LNCAP (cell line): ENCODE measurements at regions not wholly inside any gene's neighbourhood (a gene's known extent, or its start where the extent isn't known, plus 50 kb on each side); places are given as distances from the start of the nearest gene placed in this dataset.

ENCODE experiments used
- TF ChIP-seq, protein P1 (sequence below): fragments of 450-650 bp; IDR thresholded peaks from 2 replicates; pipeline ENCODE4 v1.5.1; 2017; ENCODE audit warnings: mild to moderate bottlenecking

DNA sequence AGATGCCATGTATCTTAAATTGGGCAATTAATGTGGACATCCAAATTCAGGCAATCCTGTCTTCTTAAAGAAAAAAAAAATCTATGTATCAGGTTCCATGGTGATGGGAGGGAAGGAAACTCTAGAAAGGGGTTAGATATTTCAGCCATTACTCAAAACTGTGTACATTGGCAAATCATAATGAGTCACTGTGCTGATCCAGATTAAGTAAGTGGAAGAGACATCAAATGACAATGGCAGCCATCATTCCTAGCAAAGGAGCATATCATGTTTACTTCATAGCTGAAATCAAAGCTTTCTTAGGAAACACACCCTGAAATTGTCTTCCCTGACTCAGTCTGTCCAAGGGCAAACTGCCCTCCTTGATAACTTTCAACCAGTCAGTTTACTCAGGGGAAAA is 713.3 kb upstream of the GBE1 start:
- TF ChIP-seq, protein P1, sequence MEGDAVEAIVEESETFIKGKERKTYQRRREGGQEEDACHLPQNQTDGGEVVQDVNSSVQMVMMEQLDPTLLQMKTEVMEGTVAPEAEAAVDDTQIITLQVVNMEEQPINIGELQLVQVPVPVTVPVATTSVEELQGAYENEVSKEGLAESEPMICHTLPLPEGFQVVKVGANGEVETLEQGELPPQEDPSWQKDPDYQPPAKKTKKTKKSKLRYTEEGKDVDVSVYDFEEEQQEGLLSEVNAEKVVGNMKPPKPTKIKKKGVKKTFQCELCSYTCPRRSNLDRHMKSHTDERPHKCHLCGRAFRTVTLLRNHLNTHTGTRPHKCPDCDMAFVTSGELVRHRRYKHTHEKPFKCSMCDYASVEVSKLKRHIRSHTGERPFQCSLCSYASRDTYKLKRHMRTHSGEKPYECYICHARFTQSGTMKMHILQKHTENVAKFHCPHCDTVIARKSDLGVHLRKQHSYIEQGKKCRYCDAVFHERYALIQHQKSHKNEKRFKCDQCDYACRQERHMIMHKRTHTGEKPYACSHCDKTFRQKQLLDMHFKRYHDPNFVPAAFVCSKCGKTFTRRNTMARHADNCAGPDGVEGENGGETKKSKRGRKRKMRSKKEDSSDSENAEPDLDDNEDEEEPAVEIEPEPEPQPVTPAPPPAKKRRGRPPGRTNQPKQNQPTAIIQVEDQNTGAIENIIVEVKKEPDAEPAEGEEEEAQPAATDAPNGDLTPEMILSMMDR, result no peak

DNA sequence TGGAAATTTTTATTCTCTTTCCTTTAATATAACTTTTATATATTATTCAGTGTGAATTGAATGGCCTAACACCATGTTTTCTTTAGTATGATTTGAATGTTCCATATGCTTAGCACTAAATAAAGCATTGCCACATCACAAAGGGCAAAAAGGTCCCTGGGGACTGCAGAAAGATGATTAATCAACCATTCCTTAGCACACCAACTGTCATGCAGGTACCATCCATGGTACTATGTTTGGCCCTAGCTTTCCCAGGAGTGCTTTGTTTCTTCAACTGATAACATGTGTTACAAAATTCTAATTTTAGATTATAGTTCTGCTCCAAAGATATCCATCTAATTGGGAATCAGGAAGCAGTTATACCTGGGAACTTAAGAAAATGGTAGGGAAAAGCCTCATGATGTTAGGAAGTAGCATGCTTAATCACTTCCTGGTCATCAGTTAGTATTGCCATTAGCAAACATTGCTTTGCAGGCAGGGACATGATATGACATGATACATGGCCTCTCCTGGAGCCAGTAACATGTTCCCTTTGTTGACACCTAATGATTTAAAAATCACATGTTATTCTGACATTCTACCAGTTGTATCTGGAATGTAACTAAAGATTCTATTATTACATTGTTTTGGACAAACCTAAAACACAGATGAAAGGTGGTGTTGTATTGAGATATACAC is 712.6 kb upstream of the GBE1 start:
- TF ChIP-seq, protein P1, result no peak

DNA sequence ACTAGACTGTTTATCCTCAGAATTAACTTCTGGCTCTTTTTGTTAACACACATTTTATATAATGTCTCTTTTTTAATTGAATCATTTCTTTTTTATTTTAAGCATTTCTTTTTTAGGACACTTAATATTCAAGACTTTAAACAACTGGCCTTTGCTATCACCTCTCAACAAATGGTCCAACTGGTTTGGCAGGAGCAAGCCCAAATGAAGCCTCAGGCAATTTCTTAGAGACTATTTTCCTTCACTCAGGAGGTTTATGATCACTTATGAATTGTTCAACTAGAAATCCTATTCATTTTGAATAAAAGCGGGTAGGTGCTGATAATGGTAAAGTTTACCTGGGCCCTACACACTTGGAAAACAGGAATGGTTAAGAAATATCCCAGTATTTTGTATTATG is 705.6 kb upstream of the GBE1 start:
- TF ChIP-seq, protein P1, result no peak

DNA sequence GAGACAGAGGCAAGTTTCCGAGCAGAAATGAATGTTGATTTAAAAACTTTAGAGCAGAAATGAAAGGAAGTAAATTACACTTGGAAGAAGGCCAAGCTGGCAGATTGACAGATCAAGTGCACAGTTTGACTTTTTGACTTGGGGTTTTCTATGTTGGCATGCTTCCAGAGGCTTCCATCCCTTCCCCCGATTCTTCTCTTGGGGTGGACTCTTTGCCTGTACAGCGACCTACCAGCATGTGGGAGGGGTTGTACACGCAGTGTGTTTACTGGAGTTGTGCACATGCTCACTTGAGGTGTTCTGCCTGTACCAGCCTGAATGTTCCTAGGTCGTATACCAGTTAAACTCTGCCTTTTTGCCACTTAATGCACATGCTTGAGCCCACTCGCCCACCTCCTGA is 701.5 kb upstream of the GBE1 start:
- TF ChIP-seq, protein P1, result no peak

DNA sequence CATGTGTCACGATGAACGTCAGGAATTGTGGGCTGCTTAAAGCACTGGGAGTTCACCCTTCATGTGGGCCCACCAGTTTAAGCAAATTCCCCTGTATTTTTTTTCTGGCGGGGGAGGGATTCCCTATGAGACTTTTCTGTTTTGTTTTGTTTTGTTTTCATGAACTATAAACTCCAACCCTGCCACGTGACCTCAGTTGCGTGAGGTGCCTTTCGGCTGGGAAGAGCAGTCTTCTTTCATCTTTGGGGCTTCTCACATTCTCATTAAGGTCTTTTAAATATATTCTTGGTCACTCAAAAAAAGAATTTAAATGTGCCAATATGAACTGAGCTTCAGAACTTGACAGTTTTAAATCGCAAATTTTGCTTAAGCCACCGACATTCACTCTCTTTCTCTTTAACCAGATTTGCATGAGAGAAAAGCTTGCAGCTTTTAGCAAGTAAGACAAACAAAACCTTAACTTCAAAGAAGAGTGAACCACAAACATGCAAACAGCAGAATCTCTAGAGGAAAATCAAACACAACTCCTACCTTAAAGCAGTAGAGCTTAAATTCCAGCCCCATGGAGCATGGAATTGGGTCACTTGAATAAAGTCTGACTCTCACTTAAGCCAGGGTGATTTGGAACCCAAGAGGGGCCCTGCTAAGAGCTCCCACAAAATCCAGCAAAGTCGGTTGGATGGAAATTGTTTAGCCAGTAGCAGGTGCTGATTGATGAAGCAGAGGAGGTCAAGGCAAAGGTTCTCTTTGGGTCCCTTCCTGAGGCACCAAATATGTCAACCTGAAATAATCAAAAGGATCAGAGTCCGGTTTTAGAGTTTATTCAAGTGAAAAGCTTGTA is 699.8 kb upstream of the GBE1 start:
- TF ChIP-seq, protein P1, result no peak

DNA sequence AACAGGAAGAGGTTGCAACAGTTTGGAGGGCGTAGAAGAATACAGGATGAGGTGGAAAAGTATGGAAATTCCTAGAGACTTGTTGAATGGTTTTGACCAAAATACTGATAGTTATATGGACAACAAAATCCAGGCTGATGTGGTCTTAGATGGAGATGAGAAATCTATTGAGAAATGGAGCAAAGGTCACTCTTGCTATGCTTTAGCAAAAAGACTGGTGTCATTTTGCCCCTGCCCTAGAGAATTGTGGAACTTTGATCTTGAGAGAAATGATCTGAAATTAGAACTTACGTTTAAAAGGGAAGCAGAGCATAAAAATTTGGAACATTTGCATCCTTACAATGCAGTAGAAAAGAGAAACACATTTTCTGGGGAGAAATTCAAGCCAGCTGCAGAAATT is 686.9 kb upstream of the GBE1 start:
- TF ChIP-seq, protein P1, result no peak

DNA sequence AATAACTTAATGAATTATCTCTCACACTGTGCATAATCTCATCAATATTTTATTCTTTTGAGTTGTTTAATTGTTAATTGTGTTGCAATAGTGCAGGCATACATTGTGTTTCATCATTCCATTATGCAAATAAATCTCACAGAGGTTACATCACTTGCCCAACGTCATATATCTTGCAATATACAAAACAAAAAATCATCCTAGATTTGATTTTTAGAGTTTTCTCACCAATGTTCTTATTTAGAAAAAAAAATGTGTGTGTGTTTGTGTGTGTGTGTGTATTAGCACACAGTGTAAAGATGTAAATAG is 662.5 kb upstream of the GBE1 start:
- TF ChIP-seq, protein P1, result no peak
